GM10266 (cell line): ENCODE measurements at regions not wholly inside any gene's neighbourhood (a gene's known extent, or its start where the extent isn't known, plus 50 kb on each side); places are given as distances from the start of the nearest gene placed in this dataset.

Experiments
- DNase-seq: peaks from one replicate; pipeline ENCODE4 v3.0.0; 2012; ENCODE audit errors: extremely low spot score
- TF ChIP-seq, protein P1 (sequence below): IDR thresholded peaks from 2 replicates; pipeline ENCODE4 v1.5.1; 2012; ENCODE audit warnings: mild to moderate bottlenecking, low read depth; ENCODE audit not compliant: control insufficient read depth, insufficient read depth; ENCODE audit errors: missing control alignments

DNA sequence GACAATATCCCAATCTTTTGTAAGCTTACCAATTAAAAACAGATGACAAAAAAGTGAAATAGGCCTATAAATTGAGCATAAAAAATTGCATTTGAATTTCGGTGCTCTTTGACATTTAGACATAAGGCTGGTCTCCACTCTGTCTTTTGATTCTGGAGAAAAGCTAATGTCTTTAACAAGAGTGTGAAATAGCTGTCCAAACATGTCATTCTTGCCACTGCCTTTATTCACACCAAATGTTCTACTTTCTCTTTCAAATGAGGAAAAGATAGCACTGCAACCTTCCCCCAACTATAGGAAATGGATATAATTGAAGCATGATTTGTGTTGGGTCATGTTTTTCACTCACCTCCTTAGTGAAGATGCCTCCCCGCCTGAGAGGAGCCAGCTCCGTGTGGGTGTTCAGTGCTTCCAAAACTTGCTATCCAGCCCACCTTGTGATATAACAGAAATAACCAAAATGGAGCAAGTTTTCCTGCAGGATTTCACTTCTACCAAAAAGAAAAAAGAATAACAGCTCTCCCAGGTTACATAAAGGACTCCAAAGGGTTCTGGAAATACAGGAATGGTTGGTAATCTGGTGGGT is 55.2 kb upstream of the STK32A start:
- DNase-seq = no peak
- TF ChIP-seq, protein P1, sequence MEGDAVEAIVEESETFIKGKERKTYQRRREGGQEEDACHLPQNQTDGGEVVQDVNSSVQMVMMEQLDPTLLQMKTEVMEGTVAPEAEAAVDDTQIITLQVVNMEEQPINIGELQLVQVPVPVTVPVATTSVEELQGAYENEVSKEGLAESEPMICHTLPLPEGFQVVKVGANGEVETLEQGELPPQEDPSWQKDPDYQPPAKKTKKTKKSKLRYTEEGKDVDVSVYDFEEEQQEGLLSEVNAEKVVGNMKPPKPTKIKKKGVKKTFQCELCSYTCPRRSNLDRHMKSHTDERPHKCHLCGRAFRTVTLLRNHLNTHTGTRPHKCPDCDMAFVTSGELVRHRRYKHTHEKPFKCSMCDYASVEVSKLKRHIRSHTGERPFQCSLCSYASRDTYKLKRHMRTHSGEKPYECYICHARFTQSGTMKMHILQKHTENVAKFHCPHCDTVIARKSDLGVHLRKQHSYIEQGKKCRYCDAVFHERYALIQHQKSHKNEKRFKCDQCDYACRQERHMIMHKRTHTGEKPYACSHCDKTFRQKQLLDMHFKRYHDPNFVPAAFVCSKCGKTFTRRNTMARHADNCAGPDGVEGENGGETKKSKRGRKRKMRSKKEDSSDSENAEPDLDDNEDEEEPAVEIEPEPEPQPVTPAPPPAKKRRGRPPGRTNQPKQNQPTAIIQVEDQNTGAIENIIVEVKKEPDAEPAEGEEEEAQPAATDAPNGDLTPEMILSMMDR = no peak

DNA sequence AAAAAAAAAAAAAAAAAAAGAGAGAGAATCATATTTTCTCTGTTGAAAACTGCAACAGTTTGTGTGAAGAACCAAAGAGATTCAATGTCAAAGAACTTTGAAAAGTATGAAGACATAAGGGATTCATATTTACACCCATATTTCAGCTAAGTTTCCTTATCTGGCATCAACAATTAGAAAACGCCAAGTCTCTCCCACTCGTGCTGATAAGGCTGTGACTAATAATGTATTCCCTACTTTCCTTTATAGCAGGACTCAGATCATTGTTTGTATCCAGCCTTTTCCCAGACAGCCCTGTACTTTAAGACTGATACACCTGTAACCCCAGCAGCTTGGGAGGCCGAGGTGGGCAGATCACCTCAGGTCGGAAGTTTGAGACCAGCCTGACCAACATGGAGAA is 54.1 kb upstream of the STK32A start:
- TF ChIP-seq, protein P1 = no peak
- DNase-seq = no peak
